ENCODE measurements at regions not wholly inside any gene's neighbourhood (a gene's known extent, or its start where the extent isn't known, plus 50 kb on each side); places are given as distances from the start of the nearest gene placed in this dataset.

GRCh38 chr15:67981848-67982247 is 72.3 kb upstream of the PIAS1 start:
- no peaks in the 10 kb centered on the region for H3K27me3 Mint-ChIP-seq
- CTCF ChIA-PET: no interaction called here
- H3K9me3 Mint-ChIP-seq: no peaks in the 10 kb centered on the region
- DNase-seq: no peak
- intact Hi-C loops (cut with micrococcal nuclease): no loop called here
- POLR2A ChIA-PET: no interaction called here
- no peaks in the 10 kb centered on the region for H3K36me3 Mint-ChIP-seq
- no peaks in the 10 kb centered on the region for H3K4me1 Mint-ChIP-seq (ENCODE audit: low read depth)
- H3K27ac Mint-ChIP-seq: no peak overlapping the region
- no peak overlapping the region for H3K4me3 Mint-ChIP-seq

GRCh38 chr15:67991706-67992105 is 62.4 kb upstream of the PIAS1 start:
- H3K27ac Mint-ChIP-seq: no peak overlapping the region
- no peak overlapping the region for H3K4me3 Mint-ChIP-seq
- CTCF ChIA-PET: no interaction called here

GRCh38 chr15:67992411-67992810 is 61.7 kb upstream of the PIAS1 start:
- CTCF ChIA-PET: no interaction called here
- Mint-ChIP-seq H3K27me3 (no peaks in the 10 kb centered on the region), H3K27ac (no peak overlapping the region), H3K9me3 (no peaks in the 10 kb centered on the region), H3K36me3 (no peaks in the 10 kb centered on the region), H3K4me3 (no peak overlapping the region), H3K4me1 (ENCODE audit: low read depth) (no peaks in the 10 kb centered on the region)
- POLR2A ChIA-PET: no interaction called here
- intact Hi-C loops (cut with micrococcal nuclease): no loop called here
- no peak for DNase-seq

More at GRCh38 chr15:67991706-67992105, 62.4 kb upstream of the PIAS1 start:
- no peaks in the 10 kb centered on the region for H3K4me1 Mint-ChIP-seq (ENCODE audit: low read depth)
- intact Hi-C loops (cut with micrococcal nuclease): no loop called here
- H3K36me3 Mint-ChIP-seq: no peaks in the 10 kb centered on the region
- POLR2A ChIA-PET: no interaction called here
- DNase-seq: no peak
- H3K27me3 Mint-ChIP-seq: no peaks in the 10 kb centered on the region
- H3K9me3 Mint-ChIP-seq: no peaks in the 10 kb centered on the region

- Mint-ChIP-seq H3K4me1 (ENCODE audit: low read depth) (no peaks in the 10 kb centered on the region), H3K36me3 (no peaks in the 10 kb centered on the region), H3K4me3 (no peak overlapping the region), H3K9me3 (no peaks in the 10 kb centered on the region), H3K27ac (no peak overlapping the region), H3K27me3 (no peaks in the 10 kb centered on the region)
- CTCF ChIA-PET: no interaction called here
- POLR2A ChIA-PET: no interaction called here
- intact Hi-C loops (cut with micrococcal nuclease): no loop called here
- DNase-seq: no peak
Measured at GRCh38 chr15:67992834-67993233, 61.3 kb upstream of the PIAS1 start.

GRCh38 chr15:67997996-67998395 is 56.1 kb upstream of the PIAS1 start:
- H3K27me3 Mint-ChIP-seq: no peaks in the 10 kb centered on the region
- intact Hi-C loops (cut with micrococcal nuclease): no loop called here
- no peaks in the 10 kb centered on the region for H3K36me3 Mint-ChIP-seq
- H3K27ac Mint-ChIP-seq: no peak overlapping the region
- H3K4me3 Mint-ChIP-seq: no peak overlapping the region
- CTCF ChIA-PET: no interaction called here
- H3K9me3 Mint-ChIP-seq: no peaks in the 10 kb centered on the region
- no peaks in the 10 kb centered on the region for H3K4me1 Mint-ChIP-seq (ENCODE audit: low read depth)
- no peak for DNase-seq
- POLR2A ChIA-PET: no interaction called here

GRCh38 chr15:67998599-67999133 is 55.4 kb upstream of the PIAS1 start:
- no peak for DNase-seq
- ChIA-PET CTCF (interaction anchor here (0.6 to 1.0 kb wide), 2 partner anchors 70 to 156 kb away, joined by 3 read pairs; no protein-coding TSS in a partner anchor), POLR2A (no interaction called here)
- intact Hi-C loops (cut with micrococcal nuclease): no loop called here
- Mint-ChIP-seq H3K9me3 (no peaks in the 10 kb centered on the region), H3K4me3 (no peak overlapping the region), H3K4me1 (ENCODE audit: low read depth) (no peaks in the 10 kb centered on the region), H3K27ac (no peak overlapping the region), H3K36me3 (no peaks in the 10 kb centered on the region), H3K27me3 (no peaks in the 10 kb centered on the region)

GRCh38 chr15:67999320-68000100 is 54.6 kb upstream of the PIAS1 start:
- Mint-ChIP-seq H3K4me3 (no peak overlapping the region), H3K27ac (no peak overlapping the region), H3K4me1 (ENCODE audit: low read depth) (no peaks in the 10 kb centered on the region), H3K27me3 (no peaks in the 10 kb centered on the region), H3K36me3 (no peaks in the 10 kb centered on the region), H3K9me3 (no peaks in the 10 kb centered on the region)
- ChIA-PET POLR2A (no interaction called here), CTCF (interaction anchor here (0.6 to 1.0 kb wide), 2 partner anchors 57 to 155 kb away, joined by 3 read pairs; no protein-coding TSS in a partner anchor)
- intact Hi-C loops (cut with micrococcal nuclease): no loop called here
- DNase-seq: no peak

- ChIA-PET CTCF (no interaction called here), POLR2A (no interaction called here)
- Mint-ChIP-seq H3K4me3 (no peak overlapping the region), H3K27me3 (no peaks in the 10 kb centered on the region), H3K4me1 (ENCODE audit: low read depth) (no peaks in the 10 kb centered on the region), H3K36me3 (no peaks in the 10 kb centered on the region), H3K27ac (no peak overlapping the region), H3K9me3 (no peaks in the 10 kb centered on the region)
- intact Hi-C loops (cut with micrococcal nuclease): no loop called here
- DNase-seq: no peak
Measured at GRCh38 chr15:68000754-68001153, 53.4 kb upstream of the PIAS1 start.

- Mint-ChIP-seq H3K4me3 (no peak overlapping the region), H3K27me3 (no peaks in the 10 kb centered on the region), H3K9me3 (peaks cover 2% of the 10 kb centered on the region), H3K36me3 (no peaks in the 10 kb centered on the region), H3K4me1 (ENCODE audit: low read depth) (no peaks in the 10 kb centered on the region), H3K27ac (no peak overlapping the region)
- ChIA-PET POLR2A (no interaction called here), CTCF (no interaction called here)
- intact Hi-C loops (cut with micrococcal nuclease): no loop called here
- DNase-seq: no peak
Measured at GRCh38 chr15:68001811-68002210, 52.3 kb upstream of the PIAS1 start.

- Mint-ChIP-seq H3K36me3 (peaks cover 4% of the 10 kb centered on the region), H3K9me3 (peaks cover 15% of the 10 kb centered on the region), H3K4me3 (no peak overlapping the region), H3K4me1 (ENCODE audit: low read depth) (no peaks in the 10 kb centered on the region), H3K27ac (no peak overlapping the region), H3K27me3 (peaks cover 4% of the 10 kb centered on the region)
- no peak for DNase-seq
- POLR2A ChIA-PET: no interaction called here
- CTCF ChIA-PET: interaction anchor here (0.7 kb wide), 1 partner anchor 139 kb away, joined by 3 read pairs; no protein-coding TSS in a partner anchor
- intact Hi-C loops (cut with micrococcal nuclease): no loop called here
Measured at GRCh38 chr15:68003297-68003696, 50.8 kb upstream of the PIAS1 start.
